GM19467 (cell line): ENCODE measurements at regions not wholly inside any gene's neighbourhood (a gene's known extent, or its start where the extent isn't known, plus 50 kb on each side); places are given as distances from the start of the nearest gene placed in this dataset.
"Not testable (repeated sequence)": the region's sequence is repeated elsewhere in the genome, so short reads cannot be mapped to it uniquely, and the experiment has no call there.

ENCODE experiments used
- ATAC-seq: cut with Tn5 transposase; IDR thresholded peaks from one replicate; pipeline ENCODE4 v1.9.1; 2021; ENCODE audit warnings: mild to moderate bottlenecking, moderate library complexity; ENCODE audit not compliant: unreplicated experiment

DNA sequence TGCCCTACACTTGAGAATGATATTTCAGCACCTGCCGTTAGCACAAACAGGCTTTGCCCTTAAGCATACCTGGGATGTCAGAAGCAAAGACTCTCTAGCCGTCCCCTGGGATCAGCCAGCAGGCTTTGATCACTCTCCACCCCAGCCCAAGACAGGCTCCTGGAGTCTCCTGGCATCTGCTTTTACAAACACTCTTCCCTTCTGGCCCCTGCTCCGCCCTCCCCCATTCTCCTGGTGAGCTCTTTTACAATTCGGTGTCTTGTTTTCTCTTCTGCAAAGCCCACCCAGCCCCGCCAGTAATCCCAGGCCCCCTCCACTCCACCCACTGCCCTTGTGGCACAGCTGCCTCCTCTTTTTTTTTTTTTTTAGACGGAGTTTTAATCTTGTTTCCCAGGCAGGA is 50.4 kb downstream of the KATNIP start:
- ATAC-seq = no peak

DNA sequence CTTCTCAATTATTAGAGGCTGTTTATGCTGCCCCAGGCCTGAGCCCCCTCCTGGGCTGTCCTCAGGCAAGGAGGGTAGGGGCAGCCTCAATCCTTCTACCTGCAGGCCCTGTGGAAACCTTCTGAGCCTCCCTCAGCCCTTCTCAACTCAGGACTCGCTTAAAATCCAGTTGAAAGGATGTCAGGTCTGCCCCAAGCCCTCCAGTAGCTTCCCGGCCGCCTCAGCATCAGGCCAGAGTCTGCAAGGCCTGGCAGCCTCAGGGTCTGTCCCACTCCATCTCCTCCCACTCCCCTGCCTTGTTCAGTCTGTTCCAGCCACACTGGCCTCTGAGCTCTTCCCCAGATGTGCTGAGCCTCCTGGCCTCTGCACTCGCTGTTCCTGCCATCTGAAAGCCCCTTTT is 52.2 kb downstream of the KATNIP start:
- ATAC-seq = no peak

DNA sequence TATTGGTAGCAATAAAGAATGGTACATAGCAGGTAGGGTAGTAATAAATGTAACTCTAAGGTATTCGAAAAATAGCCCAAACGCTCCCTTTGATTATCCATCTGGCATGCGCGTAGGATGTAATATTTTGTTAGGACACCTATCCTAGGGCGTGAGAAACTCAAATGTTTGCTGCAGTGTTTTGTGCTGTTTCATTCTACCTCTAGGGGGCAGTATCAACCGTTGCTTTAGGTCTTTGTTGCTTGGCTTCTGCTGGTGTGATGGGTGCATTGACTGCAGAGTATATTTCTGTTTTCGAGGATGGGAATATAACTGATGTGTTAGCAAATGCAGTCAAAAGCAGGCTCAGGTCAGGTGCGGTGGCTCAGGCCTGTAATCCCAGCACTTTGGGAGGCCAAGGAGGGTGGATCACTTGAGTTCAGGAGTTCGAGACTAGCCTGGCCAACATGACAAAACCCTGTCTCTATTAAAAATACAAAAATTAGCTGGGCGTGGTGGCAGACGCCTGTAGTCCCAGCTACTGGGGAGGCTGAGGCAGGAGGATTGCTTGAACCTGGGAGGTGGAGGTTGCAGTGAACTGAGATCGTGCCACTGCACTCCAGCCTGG is 55.7 kb downstream of the KATNIP start:
- ATAC-seq = not testable (repeated sequence)

DNA sequence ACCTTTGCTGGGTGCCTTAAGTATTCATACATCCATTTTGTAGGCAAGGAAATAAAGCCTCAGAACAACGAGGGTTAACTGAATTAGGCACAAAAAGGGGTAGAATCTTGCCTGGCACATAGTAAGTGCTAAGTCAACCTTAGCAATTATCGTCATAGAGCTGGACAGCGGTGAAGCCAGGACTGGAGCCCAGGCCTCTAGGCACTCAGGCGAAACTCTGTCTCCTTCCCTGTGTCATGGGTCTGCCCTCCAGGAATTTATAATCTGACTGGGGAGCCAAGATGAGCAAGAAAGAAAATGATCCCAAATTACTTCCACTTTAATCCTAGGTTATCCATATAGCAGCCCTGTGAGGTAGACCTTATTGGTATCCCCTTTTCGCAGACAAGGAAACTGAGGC is 61.4 kb downstream of the KATNIP start:
- no peak for ATAC-seq

DNA sequence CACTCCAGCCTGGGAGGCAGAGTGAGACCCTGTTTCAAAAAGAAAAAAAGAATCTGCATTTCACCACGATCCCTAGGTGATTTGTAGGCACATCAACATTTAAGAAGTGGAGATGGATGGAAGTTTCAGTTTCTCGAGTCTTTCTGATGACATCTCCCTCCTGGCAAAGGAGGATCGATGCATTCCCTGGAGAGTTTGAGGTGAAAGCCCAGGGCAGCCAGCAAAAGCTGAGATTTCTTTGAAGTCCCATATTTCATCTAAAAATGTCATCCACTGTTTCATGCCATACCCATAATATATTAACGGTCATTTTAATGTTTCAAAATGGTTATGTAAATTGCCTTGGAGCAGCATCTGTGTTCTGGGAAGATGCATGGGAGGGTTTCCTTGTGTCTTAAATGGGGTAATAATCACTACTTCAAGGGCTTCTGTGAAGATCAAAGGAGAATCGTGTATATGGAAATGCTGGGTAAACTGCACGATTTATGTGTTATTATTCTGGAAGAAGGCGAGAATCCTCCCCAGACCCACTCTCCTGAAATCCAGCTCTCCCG is 63.4 kb downstream of the KATNIP start:
- no peak for ATAC-seq

DNA sequence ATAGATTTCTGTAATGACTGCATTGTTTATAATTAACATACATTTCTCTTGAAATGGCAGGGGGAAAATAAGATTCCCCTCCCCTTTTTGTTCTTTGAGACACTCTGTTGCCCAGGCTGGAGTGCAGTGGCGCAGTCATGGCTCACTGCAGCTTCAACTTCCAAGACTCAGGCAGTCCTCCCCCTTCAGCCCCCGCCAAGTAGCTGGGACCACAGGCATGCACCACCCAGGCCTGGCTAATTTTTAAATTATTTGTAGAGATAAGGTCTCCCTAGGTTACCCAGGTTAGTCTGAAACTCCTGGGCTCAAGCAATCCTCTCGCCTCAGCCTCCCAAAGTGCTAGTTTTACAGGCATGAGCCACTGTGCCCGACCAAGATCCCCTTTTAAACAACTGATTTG is 67.7 kb downstream of the KATNIP start:
- no peak for ATAC-seq

DNA sequence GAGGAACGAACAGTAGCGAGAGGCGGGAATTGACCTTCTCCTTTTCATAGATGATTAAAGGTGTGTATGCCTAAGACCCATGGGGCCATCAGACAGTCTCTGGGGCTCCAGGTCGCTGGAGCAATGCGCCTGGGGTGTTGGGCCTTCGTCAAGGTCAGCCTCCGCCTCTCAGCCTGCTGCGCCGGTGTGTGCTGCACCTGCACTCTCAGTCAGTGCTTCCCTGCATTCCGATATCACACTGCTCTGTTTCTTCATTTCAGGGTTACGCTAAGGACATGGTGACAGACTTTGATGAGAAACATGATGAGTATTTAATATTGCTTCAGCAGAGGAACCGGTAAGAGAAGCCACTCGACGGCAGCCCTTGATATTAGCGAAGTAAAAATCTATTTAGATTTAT is 68.2 kb downstream of the KATNIP start:
- ATAC-seq = no peak

DNA sequence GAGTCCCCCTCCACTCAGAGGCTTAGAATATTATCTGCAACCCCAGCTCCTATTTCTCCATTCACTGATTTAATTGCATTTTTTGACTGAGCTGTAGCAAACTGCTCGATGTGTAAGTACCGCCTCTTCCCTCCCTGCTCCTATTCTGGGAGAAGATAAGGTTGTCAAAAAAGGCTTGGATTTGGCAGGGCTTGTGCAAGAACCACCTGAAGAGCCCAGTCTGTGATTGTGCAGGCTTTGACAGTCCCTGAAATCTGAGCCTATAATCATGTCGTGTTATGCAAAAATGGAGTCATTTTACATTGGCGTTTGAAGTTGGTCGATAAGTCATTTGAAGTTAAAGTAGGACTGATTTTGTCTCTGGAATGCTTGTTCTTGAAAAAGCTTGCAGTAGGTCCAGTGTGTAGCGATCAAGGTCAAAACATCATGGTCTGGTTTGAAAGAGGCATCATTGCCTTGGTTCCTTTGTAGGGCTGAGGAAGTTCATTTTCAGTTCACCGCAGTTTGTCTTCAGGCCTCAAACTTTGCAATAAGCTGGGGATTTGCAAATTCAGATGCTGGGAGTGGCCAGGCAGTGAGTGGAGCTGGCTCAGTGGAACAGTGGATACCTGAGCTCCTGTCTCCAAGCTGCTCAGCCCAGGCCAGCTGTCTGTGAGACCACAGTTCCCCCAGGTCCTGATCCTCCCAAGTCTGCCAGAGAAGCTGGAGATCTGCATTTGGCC is 68.8 kb downstream of the KATNIP start:
- ATAC-seq = no peak

DNA sequence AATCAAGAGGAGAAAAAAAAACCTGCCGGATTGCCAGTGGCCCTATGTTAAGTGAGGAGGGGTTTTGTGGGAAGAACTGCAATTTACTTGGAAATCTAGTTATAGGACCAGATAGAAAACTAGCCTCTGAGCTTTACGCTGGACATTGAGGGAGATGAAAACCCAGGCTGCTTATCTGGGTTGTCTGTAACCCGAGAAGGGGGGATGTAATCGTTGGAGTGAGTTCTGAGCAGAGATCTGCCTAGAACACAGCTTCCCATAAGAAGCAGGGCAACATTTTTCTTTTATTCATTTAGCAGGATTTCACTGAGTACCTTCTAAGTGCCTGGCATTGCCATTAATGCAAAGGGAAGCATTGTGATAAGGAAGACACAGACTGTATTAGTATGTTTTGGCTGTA is 70.6 kb downstream of the KATNIP start:
- no peak for ATAC-seq

DNA sequence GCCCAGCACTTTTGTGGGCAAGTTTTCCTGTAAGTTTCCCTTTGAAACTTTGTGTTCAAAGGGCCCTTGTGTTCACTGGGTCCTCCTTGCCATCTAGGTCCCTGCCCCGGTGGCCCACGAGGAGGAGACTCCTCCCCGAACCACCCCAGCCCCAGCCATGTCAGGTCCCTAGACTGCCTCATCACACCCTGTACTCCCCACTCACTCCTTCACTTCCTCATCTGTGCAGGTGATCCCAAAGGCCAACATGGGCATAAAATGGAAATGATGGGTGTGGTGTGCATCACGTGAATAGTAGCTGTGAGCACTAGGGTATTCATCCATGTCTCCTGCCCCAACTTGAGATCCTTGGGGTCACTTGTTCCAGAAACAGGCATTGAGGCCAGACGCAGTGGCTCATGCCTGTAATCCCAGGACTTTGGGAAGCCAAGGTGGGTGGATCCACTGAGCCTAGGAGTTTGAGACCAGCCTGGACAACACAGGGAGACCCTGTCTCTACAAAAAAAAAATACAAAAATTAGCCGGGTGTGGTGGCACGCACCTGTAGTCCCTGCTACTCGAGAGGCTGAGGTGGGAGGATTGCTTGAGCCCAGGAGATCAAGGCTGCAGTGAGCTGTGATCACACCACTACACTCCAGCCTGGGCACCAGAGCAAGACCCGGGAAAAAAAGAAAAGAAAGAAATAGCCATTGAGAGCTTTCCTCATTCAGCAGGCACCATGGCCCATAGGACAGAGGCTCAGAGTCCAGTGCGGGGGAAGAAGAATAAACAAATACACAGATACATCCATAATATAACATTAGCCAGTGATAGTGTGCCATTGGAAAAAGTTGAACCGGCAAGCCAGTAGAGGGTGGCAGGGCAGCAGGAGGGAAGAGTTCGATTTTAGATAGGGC is 74.5 kb downstream of the KATNIP start:
- no peak for ATAC-seq

DNA sequence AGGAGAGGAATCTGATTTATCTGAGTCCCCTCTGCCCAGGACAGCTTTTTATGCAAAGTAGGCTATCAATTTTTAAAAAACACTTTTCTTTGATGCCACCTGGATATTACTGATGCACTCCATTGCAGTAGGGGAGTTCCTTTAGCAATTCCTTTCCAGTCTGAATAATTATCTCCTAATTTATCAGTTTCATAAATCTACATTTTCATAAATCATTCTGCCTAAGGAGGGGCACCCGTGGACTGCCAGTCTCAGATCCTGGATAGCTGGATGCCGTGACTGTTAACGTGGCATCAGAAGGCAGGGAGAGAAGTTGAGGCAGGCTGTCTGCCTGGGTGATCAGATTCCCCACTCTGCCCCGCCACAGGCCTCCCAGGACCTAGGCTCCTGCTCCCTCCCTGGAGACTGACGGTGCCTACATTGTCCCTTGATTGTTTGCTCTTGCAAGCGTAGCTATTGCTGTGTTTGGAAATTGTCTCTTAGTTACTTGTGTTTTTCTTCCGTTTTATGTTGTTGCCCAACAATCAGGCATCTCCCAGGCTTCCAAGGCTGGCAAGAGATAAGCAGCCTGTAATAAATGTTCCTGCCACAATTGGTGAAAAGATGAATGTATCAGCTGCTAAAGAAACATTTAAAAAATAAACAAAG is 75.2 kb downstream of the KATNIP start:
- ATAC-seq = no peak

DNA sequence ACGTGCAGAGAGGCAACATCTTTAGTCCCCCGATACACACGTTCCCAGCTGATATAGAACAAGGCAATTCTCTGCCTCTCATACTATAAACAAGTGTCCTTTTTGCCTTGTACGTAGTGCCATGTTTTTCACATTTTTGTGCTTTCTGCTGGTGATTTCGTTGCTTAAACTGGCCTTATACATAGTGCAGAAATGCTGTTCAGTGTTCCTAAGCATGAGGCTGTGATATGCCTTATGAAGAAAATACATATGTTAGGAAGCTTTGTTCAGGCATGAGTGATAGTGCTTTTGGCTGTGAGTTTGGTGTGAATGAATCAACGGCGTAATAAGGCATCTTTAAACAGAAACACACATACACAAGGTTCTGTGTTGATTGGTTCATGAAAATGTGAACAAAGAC is 77.2 kb downstream of the KATNIP start:
- no peak for ATAC-seq

DNA sequence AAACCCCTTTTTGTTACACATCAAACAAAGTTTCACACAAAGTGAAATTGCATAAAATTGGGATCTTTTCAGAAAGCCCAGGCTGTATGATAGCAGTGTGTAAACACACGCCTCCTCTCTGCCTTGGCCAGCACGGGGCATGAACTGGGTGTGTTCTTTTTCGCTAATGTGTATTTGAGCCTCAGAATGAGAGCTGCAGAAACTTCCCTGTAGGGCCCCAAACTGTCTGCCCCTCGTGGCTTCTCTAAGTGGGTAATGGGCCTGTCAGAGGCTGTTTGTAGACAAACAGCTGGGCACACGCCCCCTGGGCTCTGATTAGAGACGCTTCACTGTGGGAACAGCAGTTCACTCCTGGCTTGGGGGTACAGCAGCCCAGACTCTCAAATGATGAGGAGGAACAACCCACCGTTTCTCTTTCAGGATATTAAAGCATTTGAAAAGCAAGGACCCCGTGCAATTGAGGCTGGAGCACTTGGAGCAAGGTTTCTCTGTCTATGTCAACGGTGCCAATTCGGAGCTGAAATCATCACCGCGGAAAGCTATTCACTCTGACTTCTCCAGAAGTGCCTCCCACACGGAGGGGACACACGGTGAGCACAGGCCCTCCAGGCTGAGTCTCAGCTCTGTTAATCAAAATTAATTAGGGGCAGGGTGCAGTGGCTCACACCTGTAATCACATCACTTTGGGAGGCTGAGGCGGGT is 78.4 kb downstream of the KATNIP start:
- ATAC-seq = no peak

DNA sequence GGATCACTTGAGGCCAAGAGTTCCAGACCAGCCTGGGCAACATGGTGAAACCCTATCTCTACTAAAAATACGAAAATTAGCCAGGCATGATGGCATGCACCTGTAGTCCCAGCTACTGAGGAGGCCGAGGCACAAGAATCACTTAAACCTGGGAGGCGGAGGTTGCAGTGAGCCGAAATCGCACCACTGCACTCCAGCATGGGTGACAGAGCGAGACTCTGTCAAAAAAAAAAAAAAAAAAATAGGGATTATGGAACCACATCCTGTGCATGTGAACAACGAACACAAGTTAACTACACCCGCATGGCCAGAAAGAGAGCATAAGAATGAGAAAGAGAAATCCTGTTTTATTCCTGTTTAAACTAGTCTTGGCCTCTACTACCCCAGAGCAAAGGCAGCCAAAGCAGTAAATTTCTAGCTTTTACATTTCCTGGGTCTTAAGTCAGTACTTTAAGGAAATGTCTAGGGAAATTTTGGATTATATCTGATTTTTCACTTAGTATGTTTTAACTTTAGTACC is 79.1 kb downstream of the KATNIP start:
- ATAC-seq = not testable (repeated sequence)

DNA sequence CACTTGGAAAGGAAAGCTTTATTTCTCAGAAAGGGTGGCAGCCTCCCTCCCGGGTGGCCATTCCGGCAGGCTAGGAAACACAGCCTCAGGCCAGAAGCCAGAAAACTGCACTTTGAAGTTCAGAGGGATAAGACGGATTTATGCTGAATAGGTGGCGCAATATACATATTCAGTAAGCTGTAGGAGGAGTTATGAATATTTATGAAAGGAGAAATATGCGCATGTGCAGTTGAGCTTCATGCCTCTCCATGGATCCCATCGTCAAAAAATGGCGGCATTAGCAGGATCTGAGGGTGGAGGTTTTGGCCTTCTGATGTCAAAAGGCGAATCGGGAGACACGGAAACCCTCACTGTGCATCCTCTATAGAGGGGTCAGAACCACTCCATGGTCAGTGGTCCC is 82.3 kb downstream of the KATNIP start:
- no peak for ATAC-seq

DNA sequence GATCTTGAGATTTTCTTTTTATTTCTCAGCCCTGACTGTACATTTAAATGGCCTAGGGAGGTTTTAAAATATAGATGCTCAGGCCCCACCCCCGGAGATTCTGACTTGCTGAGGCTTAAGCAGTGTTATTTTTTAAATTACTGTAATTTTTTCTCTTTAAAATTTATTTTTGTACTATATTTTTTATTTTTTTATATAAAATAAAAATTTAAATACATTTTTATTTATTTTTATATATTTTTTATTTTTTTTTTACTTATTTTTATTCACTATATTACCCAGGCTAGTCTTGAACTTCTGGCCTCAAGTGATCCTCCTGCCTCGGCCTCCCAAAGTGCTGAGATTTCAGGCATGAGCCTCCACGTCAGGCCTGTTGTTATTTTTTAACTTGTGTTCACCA is 83.3 kb downstream of the KATNIP start:
- no peak for ATAC-seq

DNA sequence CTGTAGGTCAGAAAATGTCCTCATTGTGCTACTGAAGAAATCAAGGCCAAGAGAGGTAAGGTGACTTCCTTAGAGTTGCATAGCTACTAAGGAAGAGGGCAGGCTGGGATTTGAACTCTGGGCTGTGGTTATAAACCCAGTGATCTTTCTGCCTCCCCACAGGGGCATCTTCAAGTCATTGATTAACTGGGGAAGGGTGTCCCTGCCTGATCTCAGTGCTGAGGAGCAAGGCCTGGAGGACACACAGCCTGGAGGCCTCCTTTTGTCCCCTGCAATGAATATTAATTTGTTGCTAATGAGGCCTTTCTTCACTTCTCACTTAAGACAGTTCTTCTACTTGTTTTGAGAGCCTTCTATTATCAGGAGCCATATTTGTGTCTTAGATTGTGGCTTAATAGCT is 83.8 kb downstream of the KATNIP start:
- no peak for ATAC-seq

DNA sequence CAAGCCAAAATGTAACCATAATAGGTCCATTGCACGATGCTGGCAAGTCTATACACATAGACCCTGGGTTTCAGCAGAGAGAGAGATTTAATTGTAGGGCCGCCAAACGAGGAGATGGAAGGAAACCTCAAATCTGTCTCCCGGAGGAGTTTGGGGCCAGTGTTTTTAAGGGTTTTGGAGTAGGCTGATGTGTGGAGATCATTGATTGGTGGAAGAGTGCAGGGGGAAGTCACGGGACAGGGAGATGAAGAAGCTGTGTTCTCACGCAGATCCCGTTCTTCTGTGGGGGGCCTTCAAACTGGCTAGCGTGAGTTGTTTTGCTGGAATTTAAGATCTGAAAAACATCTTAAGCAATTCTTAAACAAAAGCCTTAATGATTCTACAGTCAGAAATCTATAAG is 84.8 kb downstream of the KATNIP start:
- no peak for ATAC-seq

DNA sequence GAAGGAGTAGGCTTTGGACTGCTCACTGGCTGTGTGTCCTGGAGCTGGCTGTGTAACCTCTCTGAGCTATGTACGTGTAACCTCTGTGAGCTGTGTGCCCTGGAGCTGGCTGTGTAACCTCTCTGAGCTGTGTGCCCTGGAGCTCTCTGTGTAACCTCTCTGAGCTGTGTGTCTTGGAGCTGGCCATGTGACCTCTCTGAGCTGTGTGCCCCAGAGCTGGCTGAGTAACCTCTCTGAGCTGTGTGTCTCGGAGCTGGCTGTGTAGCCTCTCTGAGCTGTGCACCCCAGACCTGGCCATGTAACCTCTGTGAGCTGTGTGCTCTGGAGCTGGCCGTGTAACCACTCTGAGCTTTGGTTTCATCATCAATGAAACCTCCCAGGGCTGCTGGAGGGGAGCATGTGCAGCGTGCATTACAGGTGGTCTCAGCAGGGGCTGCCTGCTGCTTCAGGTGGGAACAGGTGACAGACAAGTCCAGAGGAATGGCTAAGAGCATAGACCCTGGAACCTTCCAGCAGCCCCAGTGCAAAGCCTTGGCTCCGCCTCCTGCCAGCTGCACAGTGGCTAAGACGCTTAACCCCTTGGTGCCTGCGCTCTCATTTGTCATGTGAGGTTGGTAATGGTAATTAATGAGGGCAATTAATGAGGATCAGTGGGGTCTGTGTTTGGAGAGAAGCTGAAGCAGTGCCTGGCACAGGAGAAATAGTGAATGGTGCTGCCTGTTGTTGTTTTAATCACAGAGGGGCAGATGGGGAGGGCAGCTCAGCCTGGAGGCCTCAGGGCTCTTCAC is 86.7 kb downstream of the KATNIP start:
- no peak for ATAC-seq
